Umbilical cord (tissue), 1 donor: ENCODE measurements at regions not wholly inside any gene's neighbourhood (a gene's known extent, or its start where the extent isn't known, plus 50 kb on each side); places are given as distances from the start of the nearest gene placed in this dataset.
A peak's percentile ranks its signal among the peaks of the same experiment; 100 is the strongest.

Experiments
- DNase-seq: peaks from one replicate; pipeline ENCODE4 v3.0.0-alpha.2; 2015; ENCODE audit warnings: low spot score

DNA sequence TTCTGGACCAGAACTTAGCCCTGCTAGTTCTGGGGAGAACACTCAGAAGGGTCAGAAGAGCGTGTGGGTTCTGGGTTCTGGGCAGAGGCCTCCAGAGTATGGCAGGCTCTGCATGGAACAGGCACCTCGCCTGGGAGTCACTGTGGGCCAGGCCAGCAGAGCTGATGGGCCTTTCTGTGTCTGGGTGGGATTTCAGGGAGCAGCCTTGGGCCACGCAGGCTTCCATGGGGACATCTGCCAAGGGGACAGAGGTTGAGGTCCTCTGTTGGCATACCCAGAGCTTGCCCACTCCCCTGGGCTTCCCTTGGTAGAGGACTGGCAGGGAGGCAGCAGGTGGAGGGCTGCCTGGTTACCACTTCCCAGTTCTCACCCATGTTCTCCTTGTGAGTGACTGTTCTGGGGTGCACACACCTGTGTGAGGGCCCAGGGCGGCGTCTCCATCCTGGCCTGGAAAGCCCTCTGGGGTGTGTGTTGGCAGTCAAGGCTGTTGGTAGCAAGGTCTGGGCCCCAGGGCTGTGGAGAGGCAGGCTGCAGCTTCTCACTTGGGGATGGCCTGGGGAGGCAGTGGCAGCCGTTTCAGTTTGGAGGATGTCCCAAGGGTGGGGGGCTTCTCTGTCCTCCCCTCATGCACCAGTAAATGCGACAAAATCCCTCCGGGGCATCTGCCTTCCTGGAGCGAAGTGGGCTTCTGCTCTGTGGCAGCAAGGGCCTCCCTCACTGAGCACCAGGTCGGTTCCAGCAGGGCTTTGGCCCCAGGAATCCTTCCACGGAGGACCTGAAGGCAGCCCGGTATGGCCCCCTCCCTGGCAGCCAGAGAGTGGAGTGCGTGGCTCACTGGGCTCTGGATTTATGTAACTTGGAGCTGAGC, 74.6 kb upstream of the HDAC4 start:
- no peak for DNase-seq

DNA sequence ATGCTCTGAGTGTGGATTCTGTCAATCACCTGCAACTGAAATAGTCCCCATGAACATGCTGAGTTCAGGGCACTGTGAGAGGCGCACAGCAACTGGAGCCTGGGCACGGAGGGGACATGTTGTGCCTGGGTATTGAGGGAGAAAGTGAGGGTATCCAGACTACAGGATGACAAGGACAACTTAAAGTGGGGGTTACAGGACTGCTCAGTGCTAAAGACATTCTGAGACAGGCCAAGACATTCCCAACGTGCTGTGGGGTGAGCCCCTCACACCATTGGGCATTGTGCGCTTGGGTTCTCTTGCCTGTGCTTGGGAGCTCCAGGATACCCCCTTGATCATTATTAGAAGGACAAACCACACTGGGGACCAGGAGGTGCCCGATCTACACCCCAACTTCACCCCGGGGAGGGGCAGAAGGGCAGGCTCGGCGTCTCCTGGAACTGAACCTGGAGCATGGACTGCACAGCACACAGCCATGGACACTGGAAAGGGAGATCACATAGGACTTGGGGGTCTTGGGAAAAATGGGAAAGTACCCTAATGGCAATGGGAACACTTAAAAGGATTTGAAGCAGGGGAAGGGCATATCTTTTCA, 72.5 kb upstream of the HDAC4 start:
- DNase-seq, result no peak

DNA sequence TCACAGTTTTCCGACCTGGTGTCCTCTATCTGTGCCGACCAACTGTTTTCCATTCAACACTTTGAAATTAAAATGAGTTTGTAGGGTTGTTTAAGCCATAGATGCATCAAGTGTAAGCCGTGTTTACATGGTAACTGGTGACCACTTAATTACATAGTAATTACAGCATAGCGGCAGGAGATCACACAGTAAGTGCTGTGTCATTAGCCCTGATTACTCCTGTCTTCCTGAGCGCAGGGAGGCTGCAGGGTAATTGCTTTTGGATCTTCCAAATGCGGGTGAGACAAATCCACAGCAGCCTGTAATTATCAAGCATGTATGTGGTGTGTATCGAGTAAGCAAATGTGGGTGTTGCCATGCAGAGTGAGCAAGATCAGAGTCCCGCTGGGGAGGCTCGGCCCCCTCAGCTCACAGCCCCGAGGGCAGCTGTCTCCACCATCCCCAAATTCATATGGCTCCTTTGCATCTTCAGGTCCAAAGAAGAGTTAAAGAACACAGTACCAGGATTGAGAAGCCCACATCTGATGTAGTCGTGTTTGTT, 71.5 kb upstream of the HDAC4 start:
- no peak for DNase-seq

DNA sequence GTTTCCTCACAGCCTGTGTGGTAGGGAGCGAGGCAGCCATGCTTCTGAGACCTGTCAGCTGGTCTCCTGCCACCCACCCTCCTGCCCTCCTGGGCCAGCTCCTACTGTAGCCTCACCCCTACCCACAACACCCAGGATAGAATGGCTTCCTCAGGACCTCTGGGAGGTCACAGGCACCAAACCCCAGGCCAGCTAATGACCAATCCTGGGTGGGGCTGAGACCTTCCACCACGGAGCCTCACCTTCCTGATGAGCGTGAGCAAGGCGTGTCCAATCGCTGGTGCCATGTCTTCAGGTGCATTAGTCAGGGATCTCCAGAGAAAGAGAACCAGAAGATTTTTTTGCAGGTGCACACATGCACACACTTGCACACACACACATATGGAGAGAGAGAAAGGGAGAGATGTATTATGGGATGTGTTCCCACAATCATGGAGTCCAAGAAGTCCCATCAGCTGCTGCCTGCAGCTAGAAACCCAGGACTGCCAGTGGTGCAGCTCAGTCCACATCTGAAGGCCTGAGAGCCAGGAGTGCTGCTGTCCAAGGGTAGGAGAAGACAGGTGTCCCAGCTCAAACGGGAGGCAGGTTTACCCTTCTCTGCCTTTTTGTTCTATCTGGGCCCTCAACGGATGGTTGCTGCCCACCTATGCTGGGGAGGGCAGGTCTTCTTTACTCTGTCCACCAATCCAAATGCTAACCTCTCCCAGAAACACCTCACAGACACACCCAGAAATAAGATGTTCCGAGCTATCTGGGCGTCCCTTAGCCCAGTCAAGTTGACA, 70.4 kb upstream of the HDAC4 start:
- DNase-seq, result no peak

DNA sequence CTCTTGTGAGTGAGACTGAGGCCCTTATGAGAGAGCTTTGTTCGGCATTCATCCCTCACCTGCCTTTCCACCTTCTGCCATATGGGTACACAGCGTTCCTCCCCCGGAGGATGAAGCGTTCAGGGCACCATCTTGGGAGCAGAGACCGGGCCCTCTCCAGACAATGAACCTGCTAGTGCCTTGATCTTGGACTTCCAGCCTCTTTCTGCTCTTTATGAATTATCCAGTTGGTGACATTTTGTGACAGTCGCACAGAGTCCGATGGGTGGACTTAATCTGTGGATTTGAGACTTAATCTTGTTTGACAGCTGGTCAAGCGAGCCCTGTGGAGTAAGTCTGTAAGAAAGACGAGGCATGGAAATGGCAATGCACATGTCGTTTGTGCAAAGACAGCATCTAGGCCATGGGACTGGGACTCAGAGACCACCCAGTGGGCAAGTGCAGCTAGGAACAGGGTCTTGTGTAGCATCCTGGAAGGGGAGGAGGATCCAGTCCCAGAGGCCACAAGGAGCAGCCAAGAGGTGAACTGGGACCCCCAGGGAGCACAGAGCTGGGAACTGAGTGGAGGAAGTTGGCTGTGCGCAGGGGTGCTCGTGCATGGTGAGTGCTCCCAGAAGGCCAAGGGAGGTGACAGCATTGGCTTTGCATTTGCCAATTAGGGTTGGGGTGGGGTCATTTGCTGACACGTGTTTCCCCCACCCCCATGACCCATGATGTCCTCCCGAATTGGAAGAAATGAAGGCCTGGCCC, 69.5 kb upstream of the HDAC4 start:
- no peak for DNase-seq

DNA sequence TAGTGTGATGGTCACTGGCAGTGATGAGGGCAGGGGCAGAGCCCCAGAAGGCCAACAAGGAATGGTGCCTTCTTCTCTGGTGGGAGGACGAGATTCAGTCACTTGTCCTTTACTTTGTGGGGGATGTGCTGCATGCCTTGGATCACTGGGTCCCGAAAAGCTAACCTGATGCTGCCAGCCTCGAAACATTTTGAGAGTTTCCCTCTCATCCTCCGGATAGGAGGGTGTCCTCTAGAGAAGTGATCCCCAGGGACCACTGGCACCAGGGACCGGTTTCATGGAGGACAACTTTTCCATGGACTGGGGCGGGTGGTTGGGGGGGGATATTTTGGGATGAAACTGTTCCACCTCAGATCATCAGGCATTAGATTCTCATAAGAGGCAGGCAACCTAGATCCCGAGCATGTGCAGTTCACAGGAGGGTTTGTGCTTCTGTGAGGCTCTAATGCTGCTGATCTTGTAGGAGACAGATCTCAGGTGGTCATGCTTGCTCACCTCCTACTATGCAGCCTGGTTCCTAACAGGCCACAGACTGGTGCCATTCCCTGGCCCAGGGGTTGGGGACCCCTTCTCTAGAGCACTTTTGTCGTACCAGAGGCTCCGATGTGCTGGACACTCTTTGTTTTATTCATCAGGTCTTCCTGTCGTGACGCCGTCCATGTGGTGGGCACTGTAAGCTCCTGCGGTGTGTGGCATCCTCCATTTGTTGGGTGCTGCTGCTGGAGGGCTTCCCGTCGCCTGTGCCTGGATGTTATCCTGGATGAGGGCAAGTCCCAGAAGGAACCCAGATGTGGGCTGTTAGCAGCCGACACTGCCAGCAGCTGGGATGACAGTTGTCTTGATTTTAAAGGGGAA, 68.5 kb upstream of the HDAC4 start:
- DNase-seq, result no peak

DNA sequence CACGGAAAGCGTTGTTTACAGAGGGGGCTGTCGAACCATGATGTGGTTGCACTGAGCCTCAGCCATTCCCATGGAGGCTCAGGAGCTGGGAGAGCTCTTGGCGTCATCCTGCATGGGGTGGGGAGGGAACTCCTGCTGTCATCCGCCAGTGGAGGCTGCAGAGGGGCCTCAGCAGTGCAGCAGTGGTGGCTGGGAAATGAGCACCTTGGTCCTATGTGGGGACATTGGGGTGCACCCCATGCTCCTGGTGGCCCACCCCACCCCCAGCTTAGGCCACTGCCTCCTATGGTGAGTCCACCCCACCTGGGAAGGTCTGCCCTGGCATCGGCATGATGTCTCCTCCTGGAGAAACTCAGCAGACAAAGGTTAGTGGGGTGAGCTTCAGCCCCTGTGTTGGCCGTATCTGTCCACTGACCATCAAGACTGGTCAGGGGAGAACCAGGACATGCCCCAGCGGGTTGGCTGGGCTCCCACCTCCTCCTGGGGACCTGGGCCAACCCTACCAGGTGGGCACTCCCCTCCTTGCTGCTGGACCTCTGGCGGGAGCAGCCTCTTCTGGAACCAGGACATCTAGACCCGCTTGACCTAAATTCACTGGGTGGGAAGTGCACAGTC, 67.8 kb upstream of the HDAC4 start:
- no peak for DNase-seq

DNA sequence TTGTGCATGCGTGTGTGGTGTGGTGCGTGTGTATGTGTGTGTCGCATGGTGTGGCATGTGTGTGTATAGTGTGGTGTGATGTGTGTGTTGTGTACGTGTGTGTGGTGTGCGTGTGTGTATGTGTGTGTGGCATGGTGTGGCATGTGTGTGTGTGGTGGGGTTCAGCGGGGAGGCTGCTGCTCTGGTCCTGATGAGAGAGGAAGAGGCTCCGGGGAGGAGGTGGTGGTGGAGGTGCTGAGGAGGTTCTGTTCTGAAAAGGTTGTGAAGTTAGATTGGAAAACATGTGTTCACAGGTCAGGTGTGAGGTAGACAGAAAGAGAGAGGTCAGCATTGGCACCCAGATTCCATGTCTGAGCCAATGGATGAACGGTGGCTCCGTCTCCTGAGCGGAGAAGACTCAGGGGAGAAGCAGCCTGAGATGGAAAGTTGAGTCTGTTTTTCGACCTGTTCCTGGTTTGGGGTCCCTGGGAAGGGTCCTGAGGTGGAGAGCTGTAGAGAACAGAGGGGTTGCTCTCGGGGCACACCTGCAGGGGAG, 67.2 kb upstream of the HDAC4 start:
- no peak for DNase-seq

DNA sequence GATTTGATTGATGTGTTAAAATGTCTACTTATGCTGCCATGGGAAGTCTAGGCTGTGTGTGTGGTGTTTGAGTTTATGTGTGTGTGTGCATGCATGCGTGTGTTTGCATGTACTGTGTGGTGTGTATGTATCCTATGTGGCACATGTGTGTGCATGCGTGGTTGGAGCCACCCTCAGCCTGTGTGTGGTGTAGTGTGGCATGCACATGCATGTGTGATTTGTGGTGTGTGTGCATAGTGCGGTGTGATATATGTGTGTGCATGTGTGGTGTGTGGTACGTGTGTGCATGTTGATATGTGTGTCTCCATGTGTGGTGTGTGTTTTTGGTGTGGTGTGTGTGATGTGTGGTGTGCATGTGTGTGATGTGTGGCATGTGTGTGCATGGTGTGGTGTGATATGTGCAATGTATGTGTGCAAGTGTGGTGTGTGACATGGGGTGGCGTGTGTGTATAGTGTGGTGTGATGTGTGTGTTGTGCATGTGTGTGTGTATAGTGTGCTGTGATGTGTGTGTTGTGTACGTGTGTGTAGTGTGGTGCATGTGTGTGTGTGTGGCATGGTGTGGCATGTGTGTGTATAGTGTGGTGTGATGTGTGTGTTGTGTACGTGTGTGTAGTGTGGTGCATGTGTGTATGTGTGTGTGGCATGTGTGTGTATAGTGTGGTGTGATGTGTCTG, 66.6 kb upstream of the HDAC4 start:
- DNase-seq, result no peak

DNA sequence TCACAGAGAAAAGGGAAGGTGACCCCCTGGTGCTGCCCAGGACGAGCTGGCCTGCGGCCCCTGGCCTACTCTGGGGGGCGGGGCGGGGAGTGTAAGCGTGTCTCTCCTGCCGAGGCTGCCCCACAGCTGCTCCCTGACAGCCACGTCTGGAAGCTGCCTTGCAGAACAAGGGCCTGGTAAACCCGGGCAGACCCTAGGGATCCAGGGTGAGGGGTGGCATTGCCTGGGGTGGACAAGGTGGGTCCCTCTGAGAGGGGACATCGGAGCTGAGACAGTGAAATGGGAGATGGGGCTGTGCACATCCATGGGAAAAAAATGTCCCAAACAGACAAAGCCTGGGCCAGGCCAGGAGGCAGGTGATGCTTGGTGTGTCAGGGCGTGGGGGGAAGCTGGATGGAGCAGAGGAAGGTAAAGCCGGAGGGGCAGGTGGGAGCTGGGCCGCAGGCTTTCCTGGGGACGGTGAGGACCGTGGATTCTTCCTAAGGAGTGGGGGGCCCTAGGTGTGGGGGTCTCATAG, 66.0 kb upstream of the HDAC4 start:
- DNase-seq, result no peak

DNA sequence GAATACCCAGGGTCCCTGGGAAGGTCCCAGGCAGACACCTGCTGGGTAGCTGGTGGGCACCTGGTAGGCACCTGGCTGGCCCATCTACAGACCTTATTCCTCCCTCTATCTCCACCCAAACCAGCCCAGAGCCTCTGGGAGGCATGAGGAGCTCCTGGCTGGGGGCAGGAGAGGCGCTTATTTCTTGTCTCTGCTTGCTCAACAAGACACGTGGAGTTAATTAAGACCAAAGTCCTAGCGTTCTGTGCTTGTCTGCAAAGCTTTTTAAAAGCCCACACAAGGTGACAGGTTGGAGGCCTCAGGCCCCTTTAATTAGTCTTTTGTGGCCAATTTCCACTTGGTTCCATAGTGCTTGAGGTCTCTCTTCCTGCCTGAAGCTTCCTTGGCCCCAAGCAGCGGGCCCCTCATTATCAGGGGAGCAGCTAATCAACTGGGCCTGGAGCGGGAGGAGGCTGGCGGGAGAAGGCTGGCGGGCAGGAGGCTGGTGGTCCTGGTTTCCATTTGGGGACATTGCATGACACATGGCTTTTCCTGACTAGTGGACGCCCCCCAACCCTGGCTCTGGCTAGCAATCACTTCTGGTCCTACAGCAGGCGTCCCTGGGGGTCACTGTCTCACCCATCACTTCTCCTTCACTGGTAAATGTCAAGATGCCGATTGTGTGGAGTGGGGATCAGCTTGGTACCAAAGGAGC, 65.4 kb upstream of the HDAC4 start:
- no peak for DNase-seq

DNA sequence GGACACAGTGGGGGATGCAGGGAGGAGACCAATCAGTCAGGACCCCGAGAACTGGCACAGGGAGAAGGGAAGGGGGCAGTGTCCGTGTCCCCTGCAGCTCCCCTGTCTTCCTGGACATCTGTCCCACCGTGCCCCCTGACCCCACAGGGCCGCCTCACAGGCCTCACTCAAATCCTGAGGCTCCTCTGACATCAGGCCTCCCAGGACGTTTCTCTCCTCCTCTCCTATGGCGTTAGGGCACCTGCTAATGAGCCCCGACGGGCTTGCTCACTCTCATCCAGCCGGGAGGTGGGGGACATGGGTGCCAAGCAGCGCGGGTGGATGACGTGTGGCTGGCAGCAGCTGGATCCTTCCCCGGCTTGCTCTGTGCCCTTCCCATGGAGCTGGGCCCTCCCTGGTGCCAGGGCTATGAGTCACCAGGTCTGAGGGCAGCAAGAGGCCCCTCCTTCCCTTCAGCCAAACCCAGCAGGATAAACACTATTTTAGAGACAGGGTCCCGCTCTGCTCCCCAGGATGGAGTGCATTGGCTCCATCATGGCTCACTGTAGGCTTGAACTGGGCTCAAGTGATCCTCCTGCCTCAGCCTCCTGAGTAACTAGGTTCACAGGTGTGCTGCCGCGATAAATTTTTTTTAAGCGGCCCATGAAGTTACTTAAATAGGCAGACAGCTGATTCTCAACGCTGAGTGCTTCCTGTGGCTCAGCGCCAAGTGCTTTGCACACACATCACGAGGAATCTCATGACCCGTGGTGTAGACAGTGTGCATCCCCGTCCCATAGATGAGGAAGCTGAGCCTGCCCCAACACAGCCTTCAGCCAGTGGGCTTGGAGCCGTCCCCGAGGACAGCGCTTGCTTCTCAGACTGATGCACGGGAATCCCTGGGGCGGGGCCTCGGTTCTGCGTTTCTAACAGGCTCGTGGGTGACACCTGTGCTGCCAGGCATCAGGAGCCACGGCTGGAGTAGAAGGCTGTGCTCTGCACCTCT, 64.5 kb upstream of the HDAC4 start:
- DNase-seq, result peak; percentile 56

DNA sequence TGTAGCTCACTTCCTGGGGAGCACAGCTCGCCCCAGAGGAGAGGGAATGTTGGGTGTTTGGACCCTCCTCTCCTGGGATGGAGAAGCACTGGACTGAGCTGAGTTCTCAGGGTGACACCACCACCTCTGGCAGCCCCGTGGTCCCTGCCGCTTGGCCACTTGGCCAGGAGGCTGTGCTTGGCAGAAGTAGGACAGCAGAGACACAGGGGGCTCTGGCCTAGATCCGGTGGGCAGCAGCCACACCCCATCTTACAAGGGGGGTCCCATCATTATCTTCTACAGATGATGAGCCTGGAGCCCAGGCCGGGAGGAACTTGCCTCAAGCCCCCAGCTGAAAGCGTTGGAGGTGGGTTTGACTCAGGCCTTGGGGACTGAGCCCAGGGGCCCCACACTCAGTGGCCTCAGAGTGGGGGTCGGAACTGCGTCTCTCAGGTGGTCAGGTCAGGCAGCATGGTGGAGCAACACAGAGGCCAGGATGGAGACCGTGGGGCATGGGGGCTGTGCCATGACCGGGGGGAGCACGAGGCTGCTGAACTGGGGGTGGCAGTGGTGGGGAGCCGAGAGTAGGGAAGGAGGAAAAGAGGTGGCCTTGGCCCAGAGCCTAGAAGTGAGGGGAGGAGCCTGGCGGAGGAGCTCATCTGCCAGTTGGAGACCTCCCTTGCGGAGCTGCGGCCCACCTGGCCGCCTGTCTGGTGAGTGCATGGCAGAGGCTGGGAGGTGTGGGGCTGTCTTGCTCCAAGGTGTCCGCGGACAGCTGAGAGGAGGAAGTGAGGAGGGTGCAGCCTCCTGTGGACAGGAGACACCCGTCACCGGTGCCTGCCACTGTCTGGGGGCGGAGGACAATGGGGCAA, 63.6 kb upstream of the HDAC4 start:
- DNase-seq, result no peak

DNA sequence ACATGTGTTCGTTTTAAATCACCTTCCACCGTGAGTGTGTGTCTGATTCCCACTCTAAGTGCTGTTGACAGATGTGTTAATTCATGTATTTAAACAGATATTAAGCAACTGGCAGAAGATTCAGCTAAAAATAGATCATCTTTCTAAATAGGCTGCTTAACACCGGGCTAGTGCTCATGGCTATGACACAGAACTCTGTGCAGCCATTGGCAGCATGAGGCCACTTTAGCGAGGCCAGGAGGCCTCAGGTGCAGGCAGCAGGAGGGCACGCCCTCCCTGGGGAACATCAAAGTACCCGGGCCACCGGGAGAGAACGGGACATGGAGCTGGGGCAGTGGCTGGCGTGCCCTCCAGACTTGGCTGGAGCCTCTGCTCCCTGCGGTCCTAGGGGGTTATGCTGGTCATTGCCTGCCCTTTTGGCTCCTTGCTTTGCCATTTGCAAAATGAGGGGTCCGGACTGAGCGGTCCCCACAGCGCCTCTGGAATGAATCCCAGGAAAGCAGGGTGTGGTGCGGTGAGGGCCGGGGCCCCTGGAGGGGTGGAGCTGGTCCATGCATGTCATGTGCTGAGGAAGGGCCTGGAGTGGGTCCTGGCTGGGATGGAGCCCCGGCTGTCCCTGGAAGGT, 62.8 kb upstream of the HDAC4 start:
- DNase-seq, result peak; percentile 19

DNA sequence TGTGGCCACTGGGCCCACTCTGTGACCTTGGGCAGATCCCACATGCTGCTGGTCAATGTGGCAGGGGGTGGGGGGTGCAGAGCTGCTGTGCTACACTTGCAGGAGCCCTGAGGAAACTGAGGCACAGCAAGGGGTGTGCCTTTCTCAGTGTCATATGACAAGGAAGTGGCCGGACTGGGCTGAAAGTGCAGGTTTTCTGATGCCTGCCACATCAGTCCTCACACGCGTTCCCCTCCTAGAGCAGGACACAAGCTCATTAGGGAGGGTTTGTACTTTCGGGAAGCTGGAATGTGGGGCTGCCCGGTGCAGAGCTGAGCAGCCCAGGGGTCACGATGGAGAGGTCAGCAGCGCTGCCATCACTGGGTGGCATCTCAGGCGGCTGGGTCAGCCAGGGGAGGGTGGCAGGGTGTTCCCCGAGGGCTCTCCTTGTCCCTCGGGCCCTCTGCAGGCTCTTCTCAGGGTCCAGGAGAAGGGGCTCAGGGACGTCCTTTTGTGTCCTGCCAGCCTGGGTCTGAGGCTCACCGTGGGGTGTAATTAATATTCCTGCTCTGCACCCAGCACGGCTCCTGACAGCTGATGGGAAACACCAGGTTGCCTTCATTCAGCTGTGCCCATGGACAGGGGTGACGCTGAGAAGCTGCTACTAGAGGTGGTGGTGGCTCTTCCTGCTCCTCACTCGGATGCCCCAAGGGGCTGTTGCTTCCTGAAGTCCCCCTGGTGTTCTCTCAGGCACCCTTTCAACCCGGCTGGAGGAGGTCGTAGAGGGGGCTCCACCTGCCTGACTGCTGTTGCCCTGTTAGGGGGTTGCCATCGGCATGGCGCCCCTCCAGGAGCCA, 62.1 kb upstream of the HDAC4 start:
- no peak for DNase-seq
